MV-4-11 (cell line): ENCODE measurements at regions not wholly inside any gene's neighbourhood (a gene's known extent, or its start where the extent isn't known, plus 50 kb on each side); places are given as distances from the start of the nearest gene placed in this dataset.
"Not testable (repeated sequence)": the region's sequence is repeated elsewhere in the genome, so short reads cannot be mapped to it uniquely, and the experiment has no call there.

Source experiments
- DNase-seq: peaks from one replicate; lab custom pipeline; 2025; lab: John Stamatoyannopoulos, UW

- DNase-seq = no peak
Observed at GRCh38 chr6:19547507-19547906, 289.7 kb upstream of the ID4 start.

GRCh38 chr6:19549109-19549508 lies 288.1 kb upstream of the ID4 start:
- no peak for DNase-seq

GRCh38 chr6:19550380-19550779 lies 286.8 kb upstream of the ID4 start:
- DNase-seq = no peak

GRCh38 chr6:19551611-19552010 lies 285.6 kb upstream of the ID4 start:
- no peak for DNase-seq

GRCh38 chr6:19552076-19552475 lies 285.1 kb upstream of the ID4 start:
- DNase-seq = no peak

- DNase-seq = no peak
Observed at GRCh38 chr6:19552588-19552987, 284.6 kb upstream of the ID4 start.

GRCh38 chr6:19554356-19555225 lies 282.6 kb upstream of the ID4 start:
- DNase-seq = no peak

- DNase-seq = no peak
Observed at GRCh38 chr6:19557191-19557590, 280.0 kb upstream of the ID4 start.

- no peak for DNase-seq
Observed at GRCh38 chr6:19558201-19558600, 279.0 kb upstream of the ID4 start.

GRCh38 chr6:19558934-19559333 lies 278.2 kb upstream of the ID4 start:
- DNase-seq = no peak

- no peak for DNase-seq
Observed at GRCh38 chr6:19562468-19562867, 274.7 kb upstream of the ID4 start.

- DNase-seq = no peak
Observed at GRCh38 chr6:19569563-19569962, 267.6 kb upstream of the ID4 start.

GRCh38 chr6:19571176-19571575 lies 266.0 kb upstream of the ID4 start:
- DNase-seq = no peak

- no peak for DNase-seq
Observed at GRCh38 chr6:19578481-19578880, 258.7 kb upstream of the ID4 start.

- not testable (repeated sequence) for DNase-seq
Observed at GRCh38 chr6:19584207-19584606, 253.0 kb upstream of the ID4 start.

- peak; percentile 90 for DNase-seq
Observed at GRCh38 chr6:19587238-19587942, 249.8 kb upstream of the ID4 start.

- DNase-seq = no peak
Observed at GRCh38 chr6:19590501-19591131, 246.6 kb upstream of the ID4 start.

GRCh38 chr6:19597809-19598320 lies 239.3 kb upstream of the ID4 start:
- DNase-seq = peak; percentile 83

GRCh38 chr6:19599796-19600464 lies 237.2 kb upstream of the ID4 start:
- DNase-seq = peak; percentile 85

- no peak for DNase-seq
Observed at GRCh38 chr6:19602434-19603013, 234.6 kb upstream of the ID4 start.

GRCh38 chr6:19603721-19604120 lies 233.4 kb upstream of the ID4 start:
- no peak for DNase-seq

GRCh38 chr6:19605624-19606023 lies 231.5 kb upstream of the ID4 start:
- DNase-seq = no peak
